Activated T-helper 9 cell treated with anti-CD3 and anti-CD28 coated beads, Interleukin-2, amount 50 U/mL, for 16 hours (primary cell): ENCODE measurements at regions not wholly inside any gene's neighbourhood (a gene's known extent, or its start where the extent isn't known, plus 50 kb on each side); places are given as distances from the start of the nearest gene placed in this dataset.
"Not testable (repeated sequence)": the region's sequence is repeated elsewhere in the genome, so short reads cannot be mapped to it uniquely, and the experiment has no call there.

Experiments used
- DNase-seq: peaks from one replicate; pipeline ENCODE4 v3.0.0-alpha.2; 2020; ENCODE audit warnings: low read depth

GRCh38 chr13:44783994-44784707, 205.1 kb downstream of the NUFIP1 start:
- DNase-seq = no peak

DNA sequence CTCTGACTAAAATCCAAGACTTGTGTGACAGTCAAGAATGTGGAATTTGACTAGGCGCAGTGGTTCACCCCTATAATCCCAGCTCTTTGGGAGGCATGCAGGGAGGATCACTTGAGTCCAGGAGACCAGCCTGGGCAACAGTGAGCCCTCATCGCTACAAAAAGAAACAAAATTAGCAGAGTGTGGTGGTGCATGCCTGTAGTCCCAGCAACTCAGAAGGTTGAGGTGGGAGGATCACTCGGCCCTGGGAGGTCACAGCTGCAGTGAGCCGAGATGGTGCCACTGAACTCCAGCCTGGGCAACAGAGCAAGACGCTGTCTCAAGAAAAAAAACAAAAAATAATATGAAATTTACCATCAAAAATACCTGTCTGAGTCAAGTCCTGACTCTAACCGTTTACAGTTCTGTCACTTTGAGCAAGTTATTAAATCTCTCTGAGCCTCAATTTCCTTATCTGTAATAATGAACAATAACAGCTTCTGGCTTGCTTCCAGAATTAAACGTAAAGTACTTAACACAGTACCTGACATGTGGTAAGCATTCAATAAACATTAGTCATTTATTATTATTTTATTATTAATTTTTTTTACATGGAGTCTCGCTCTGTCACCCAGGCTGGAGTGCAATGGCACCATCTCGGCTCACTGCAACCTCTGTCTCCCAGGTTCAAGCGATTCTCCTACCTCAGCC, 204.6 kb upstream of the TSC22D1 start:
- no peak for DNase-seq

GRCh38 chr13:44778761-44779484, 202.8 kb upstream of the TSC22D1 start:
- no peak for DNase-seq

GRCh38 chr13:44775290-44775689, 199.2 kb upstream of the TSC22D1 start:
- not testable (repeated sequence) for DNase-seq

GRCh38 chr13:44770951-44771350, 194.8 kb upstream of the TSC22D1 start:
- no peak for DNase-seq

DNA sequence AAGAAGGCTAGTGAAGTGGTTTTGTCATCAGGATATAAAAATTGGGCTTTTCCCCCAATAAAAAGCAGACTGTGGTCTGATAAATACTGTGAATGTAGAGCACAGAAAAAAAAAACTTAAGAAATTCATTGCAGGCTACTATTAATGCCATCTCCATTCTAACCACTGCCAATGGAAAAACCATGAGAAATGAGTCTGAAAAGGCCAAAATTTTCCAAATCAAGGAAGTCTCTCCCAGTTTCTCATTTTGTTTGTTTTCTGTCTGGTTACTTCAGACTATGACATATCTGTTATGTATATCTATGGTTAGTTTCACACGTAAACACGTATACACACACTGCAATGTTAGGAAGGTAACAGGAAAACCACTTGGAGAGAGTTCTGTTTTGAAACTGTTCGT, 193.6 kb upstream of the TSC22D1 start:
- DNase-seq = no peak

- peak; percentile 23 for DNase-seq
Observed at GRCh38 chr13:44768775-44769581, 192.8 kb upstream of the TSC22D1 start.

GRCh38 chr13:44768239-44768638, 192.1 kb upstream of the TSC22D1 start:
- DNase-seq = peak; percentile 15

GRCh38 chr13:44765001-44765471, 188.9 kb upstream of the TSC22D1 start:
- no peak for DNase-seq

DNA sequence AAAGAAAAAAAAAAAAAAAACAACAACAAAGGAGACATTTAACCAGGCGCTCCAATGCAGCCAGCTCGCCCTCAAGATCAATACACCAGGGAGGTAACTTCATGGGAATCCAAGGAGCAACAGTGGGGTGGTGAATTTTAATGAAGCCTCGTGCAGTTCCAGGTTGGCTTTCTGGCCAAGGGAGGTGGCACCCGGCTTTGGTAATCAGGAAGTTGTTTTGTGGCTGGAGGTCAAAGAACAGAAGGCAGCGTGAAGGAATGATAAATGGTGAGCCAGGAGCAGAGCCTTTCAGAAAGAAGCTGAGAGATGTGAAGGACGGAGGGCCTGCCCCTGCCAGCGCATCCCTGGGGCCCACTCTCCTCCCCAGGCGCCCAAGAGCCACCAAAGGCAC, 188.2 kb upstream of the TSC22D1 start:
- DNase-seq = no peak

GRCh38 chr13:44763615-44764301, 187.6 kb upstream of the TSC22D1 start:
- DNase-seq = no peak

- no peak for DNase-seq
Observed at GRCh38 chr13:44762911-44763310, 186.8 kb upstream of the TSC22D1 start.

DNA sequence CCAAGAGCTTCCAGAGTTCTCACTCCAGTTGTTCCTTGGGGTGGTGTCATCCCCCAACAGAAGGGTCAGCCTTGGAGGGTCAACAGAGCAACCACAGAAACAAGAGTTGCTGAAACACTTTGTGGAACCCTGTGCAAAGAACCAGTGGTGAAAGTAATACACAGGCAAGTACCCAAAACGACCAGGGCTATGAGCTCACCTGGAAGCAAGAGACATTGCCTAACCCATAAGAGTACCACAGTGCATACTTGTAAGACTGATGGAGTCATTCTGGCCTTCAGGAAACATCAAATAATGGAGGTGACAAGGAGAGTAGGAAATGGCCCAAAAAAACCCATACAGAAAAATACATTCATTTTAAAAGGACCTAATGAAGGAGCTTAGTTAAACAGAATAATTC, 184.3 kb upstream of the TSC22D1 start:
- DNase-seq = no peak

- no peak for DNase-seq
Observed at GRCh38 chr13:44759384-44760360, 183.5 kb upstream of the TSC22D1 start.

GRCh38 chr13:44758630-44759383, 182.7 kb upstream of the TSC22D1 start:
- DNase-seq = no peak

- no peak for DNase-seq
Observed at GRCh38 chr13:44757671-44758070, 181.5 kb upstream of the TSC22D1 start.

DNA sequence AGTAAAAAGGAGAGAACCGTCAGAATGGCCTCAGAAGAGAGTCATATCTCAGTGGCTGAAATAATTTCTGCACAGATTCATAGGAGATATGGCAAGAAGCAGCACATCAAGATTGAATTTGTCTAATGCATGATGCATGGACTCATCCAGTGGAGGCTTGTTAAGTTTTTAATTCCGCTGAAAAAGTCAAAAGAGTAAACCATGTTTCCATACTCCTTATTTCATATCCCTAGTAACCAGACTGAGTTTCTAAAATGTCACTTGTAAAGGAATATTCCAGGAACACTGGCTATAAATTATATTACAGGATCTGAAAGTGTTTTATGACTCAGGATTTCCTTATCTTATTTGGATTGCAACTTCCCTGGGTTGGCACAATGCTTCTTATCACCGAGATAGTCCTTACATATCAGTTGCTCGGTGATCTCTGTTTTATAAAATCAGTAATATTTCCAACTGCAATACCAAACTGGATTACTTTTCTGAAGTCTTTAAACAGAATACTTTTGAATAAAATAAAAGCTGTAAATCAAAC, 180.2 kb upstream of the TSC22D1 start:
- DNase-seq = no peak

DNA sequence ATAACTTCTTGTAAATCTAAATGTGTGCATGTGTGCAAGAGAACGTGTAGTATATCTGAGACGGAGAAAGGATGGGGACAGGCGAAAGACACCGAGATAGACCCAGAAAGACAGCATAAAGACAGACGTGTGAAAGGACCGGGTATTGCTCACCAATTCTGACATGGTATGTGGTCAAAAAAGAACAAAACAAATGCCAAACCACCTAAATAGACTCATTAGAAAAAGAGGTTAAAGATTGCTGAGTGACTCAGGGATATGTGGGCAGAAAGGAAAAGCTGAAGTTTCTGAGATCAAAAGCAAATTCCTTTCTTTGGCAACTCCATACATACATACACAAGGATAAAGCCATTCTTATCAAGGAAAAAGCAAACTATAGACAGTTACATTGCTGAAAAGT, 179.7 kb upstream of the TSC22D1 start:
- DNase-seq = no peak

DNA sequence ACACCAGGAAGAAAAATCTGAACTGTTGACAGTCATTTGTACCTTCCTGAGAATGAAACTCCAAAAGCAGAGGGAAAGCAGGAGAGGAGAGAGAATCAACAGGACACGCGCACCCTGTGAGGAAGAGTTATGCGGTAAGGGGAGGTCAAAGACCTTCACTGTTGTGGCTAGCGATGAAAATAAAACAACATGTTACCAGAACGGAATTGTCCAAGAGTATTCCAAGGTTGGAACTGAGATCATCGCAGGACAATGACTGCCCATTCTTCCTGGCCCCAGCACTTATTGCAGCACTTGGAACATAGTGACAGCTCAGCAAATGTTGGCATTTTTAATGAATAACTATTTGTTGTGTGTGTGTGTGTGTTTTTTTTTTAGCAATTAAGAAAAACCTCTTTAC, 176.0 kb upstream of the TSC22D1 start:
- DNase-seq = no peak
